ENCODE measurements at regions not wholly inside any gene's neighbourhood (a gene's known extent, or its start where the extent isn't known, plus 50 kb on each side); places are given as distances from the start of the nearest gene placed in this dataset.

DNA sequence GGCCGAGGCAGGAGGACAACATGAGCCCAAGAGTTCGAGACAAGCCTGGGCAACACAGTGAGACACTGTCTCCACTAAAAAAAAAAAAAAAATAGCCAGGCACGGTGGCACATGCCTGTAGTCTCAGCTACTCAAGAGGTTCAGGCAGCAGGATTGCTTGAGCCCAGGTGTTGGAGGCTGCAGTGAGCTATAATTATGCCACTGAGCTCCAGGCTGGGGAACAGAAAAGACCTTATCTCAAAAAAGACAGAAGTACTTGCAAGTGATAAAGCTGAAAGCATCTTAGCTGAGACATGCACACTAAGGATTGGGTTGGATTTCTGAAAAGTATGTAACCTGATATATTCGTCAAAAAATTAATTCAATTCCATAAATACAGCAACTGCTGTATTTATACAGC is 68.4 kb downstream of the PPP1R3C start:
- DNase-seq (ENCODE audit: low read depth, low spot score) (no peak), ATAC-seq (no peak), FAIRE-seq (no peak)
- H3K4me3 ChIP-seq: no peak overlapping the region
- no peak overlapping the region for H3K9ac ChIP-seq (ENCODE audit: control insufficient read depth, insufficient read depth, low read length)
- intact Hi-C loops (cut with micrococcal nuclease; ENCODE audit: unreplicated experiment) (no loop called here), in situ Hi-C loops (cut with MboI) (no loop called here)
- no peak overlapping the region for H3K4me2 ChIP-seq (ENCODE audit: control insufficient read depth, insufficient read depth)
- ChIA-PET CTCF (interaction anchor here (0.7 kb wide), 1 partner anchor 29 kb away, joined by 3 read pairs; no protein-coding TSS in a partner anchor), SMC1A (ENCODE audit: uncharacterized antibody, unreplicated experiment) (no interaction called here), POLR2A (no interaction called here), RAD21 (ENCODE audit: unreplicated experiment) (no interaction called here)
- no peaks in the 10 kb centered on the region for H3K4me1 ChIP-seq (ENCODE audit: control insufficient read depth, insufficient read depth, low read length)
- no TSS peak for BruUV-seq (replicated peaks)
- H2AFZ ChIP-seq (ENCODE audit: control insufficient read depth, low read depth, low read length): no peak overlapping the region
- TF ChIP-seq, protein P1, sequence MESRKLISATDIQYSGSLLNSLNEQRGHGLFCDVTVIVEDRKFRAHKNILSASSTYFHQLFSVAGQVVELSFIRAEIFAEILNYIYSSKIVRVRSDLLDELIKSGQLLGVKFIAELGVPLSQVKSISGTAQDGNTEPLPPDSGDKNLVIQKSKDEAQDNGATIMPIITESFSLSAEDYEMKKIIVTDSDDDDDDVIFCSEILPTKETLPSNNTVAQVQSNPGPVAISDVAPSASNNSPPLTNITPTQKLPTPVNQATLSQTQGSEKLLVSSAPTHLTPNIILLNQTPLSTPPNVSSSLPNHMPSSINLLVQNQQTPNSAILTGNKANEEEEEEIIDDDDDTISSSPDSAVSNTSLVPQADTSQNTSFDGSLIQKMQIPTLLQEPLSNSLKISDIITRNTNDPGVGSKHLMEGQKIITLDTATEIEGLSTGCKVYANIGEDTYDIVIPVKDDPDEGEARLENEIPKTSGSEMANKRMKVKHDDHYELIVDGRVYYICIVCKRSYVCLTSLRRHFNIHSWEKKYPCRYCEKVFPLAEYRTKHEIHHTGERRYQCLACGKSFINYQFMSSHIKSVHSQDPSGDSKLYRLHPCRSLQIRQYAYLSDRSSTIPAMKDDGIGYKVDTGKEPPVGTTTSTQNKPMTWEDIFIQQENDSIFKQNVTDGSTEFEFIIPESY (IDR thresholded peaks at IDR 0.05): no peak
- TF ChIP-seq FOS (IDR thresholded peaks at IDR 0.05; ENCODE audit: borderline replicate concordance, extremely low read depth, insufficient read length) (no peak), IRF4 (IDR thresholded peaks at IDR 0.05; ENCODE audit: low read depth, low read length) (no peak), MYC (IDR thresholded peaks at IDR 0.05; ENCODE audit: insufficient read depth, insufficient read length, insufficient replicate concordance, low read length, severe bottlenecking) (no peak), RBBP5 (conservative IDR thresholded peaks at IDR 0.05) (no peak), TARDBP (IDR thresholded peaks at IDR 0.05; ENCODE audit: borderline replicate concordance) (no peak), HDAC2 (IDR thresholded peaks at IDR 0.05) (no peak), ZNF687 (IDR thresholded peaks at IDR 0.05) (no peak), CBFB (IDR thresholded peaks at IDR 0.05; ENCODE audit: low read depth) (no peak), ZSCAN29 (IDR thresholded peaks at IDR 0.05) (no peak), ZBED1 (IDR thresholded peaks at IDR 0.05; ENCODE audit: borderline replicate concordance) (no peak), RAD21 (IDR thresholded peaks at IDR 0.05; ENCODE audit: insufficient read depth, low read depth, low read length) (no peak), SUZ12 (IDR thresholded peaks at IDR 0.05; ENCODE audit: unreplicated experiment) (no peak), ATF7 (IDR thresholded peaks at IDR 0.05; ENCODE audit: low read depth) (no peak)
- TF ChIP-seq, protein P2, sequence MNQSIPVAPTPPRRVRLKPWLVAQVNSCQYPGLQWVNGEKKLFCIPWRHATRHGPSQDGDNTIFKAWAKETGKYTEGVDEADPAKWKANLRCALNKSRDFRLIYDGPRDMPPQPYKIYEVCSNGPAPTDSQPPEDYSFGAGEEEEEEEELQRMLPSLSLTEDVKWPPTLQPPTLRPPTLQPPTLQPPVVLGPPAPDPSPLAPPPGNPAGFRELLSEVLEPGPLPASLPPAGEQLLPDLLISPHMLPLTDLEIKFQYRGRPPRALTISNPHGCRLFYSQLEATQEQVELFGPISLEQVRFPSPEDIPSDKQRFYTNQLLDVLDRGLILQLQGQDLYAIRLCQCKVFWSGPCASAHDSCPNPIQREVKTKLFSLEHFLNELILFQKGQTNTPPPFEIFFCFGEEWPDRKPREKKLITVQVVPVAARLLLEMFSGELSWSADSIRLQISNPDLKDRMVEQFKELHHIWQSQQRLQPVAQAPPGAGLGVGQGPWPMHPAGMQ (IDR thresholded peaks at IDR 0.05; ENCODE audit: borderline replicate concordance): no peak
- TF ChIP-seq, protein P3, sequence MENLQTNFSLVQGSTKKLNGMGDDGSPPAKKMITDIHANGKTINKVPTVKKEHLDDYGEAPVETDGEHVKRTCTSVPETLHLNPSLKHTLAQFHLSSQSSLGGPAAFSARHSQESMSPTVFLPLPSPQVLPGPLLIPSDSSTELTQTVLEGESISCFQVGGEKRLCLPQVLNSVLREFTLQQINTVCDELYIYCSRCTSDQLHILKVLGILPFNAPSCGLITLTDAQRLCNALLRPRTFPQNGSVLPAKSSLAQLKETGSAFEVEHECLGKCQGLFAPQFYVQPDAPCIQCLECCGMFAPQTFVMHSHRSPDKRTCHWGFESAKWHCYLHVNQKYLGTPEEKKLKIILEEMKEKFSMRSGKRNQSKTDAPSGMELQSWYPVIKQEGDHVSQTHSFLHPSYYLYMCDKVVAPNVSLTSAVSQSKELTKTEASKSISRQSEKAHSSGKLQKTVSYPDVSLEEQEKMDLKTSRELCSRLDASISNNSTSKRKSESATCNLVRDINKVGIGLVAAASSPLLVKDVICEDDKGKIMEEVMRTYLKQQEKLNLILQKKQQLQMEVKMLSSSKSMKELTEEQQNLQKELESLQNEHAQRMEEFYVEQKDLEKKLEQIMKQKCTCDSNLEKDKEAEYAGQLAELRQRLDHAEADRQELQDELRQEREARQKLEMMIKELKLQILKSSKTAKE (IDR thresholded peaks at IDR 0.05; ENCODE audit: low read depth, poor library complexity, severe bottlenecking): no peak
- H3K79me2 ChIP-seq (ENCODE audit: control insufficient read depth, insufficient read depth, low read length): no peaks in the 10 kb centered on the region
- no peaks in the 10 kb centered on the region for H4K20me1 ChIP-seq (ENCODE audit: control insufficient read depth, insufficient read depth)
- WGBS (ENCODE audit: insufficient coverage, insufficient replicate concordance, low lambda C conversion rate, missing lambda C conversion rate): 12% methylated on average over 4 of the region's 4 CpGs
- no peaks in the 10 kb centered on the region for H3K27me3 ChIP-seq (replicated peaks in 1 of 2; ENCODE audit: control insufficient read depth in 2 of 2, insufficient read depth in 2 of 2, low read length in 1 of 2)
- no peaks in the 10 kb centered on the region; the same call in 2 of the 3 replicates for H3K9me3 ChIP-seq (replicated peaks; ENCODE audit: control insufficient read depth, insufficient read depth, low read length)
- no peak overlapping the region for H3K27ac ChIP-seq (ENCODE audit: control insufficient read depth, insufficient read depth)
- no peaks in the 10 kb centered on the region for H3K36me3 ChIP-seq (ENCODE audit: control insufficient read depth in 2 of 2, insufficient read depth in 2 of 2, low read length in 1 of 2)
